ENCODE measurements at regions not wholly inside any gene's neighbourhood (a gene's known extent, or its start where the extent isn't known, plus 50 kb on each side); places are given as distances from the start of the nearest gene placed in this dataset.

GRCh38 chr6:15752820-15753219, 90.0 kb upstream of the DTNBP1 start:
- TF ChIP-seq CTCF (IDR thresholded peaks at IDR 0.05) (no peak), POLR2A (IDR thresholded peaks at IDR 0.05) (no peak)

All from uterus (tissue), 2 donors.